Upper lobe of left lung (tissue), 6 donors: ENCODE measurements at regions not wholly inside any gene's neighbourhood (a gene's known extent, or its start where the extent isn't known, plus 50 kb on each side); places are given as distances from the start of the nearest gene placed in this dataset.
A peak's percentile ranks its signal among the peaks of the same experiment; 100 is the strongest.

Source experiments
- ATAC-seq, 2 donors: fragments of 200-7000 bp; cut with Tn5 transposase; one replicate each; pipeline ENCODE4 v1.9.1; 2022; ENCODE audit warnings: mild to moderate bottlenecking in 2 of 2, moderate library complexity in 2 of 2; ENCODE audit not compliant: low FRiP score in 2 of 2
- DNase-seq, 2 donors: peaks; one replicate each; pipeline ENCODE4 v3.0.0-alpha.2; 2019 to 2020
- H3K27ac ChIP-seq, 4 donors: fragments of 200-600 bp; sonication (generic); one replicate each; pipeline ENCODE4 v1.5.1; 2016 to 2019
- H3K27me3 ChIP-seq, 4 donors: fragments of 200-600 bp; sonication (generic); one replicate each; pipeline ENCODE4 v1.5.1; 2017 to 2019
- H3K36me3 ChIP-seq, 4 donors: fragments of 200-600 bp; sonication (generic); one replicate each; pipeline ENCODE4 v1.5.1; 2016 to 2019
- H3K4me1 ChIP-seq, 4 donors: fragments of 200-600 bp; sonication (generic); one replicate each; pipeline ENCODE4 v1.5.1; 2018 to 2019
- H3K4me3 ChIP-seq, 4 donors: fragments of 200-600 bp; sonication (generic); one replicate each; pipeline ENCODE4 v1.5.1; 2017 to 2019; ENCODE audit warnings: mild to moderate bottlenecking in 2 of 4, moderate library complexity in 1 of 4
- H3K9me3 ChIP-seq, 4 donors: fragments of 200-600 bp; sonication (generic); one replicate each; pipeline ENCODE4 v1.5.1; 2018 to 2019
- CTCF ChIP-seq, 6 experiments: fragments of 450-650 bp in 4 of 6; fragments of 200-600 bp in 2 of 6; sonication (generic) in 2 of 6; IDR thresholded peaks; one replicate each; pipeline ENCODE4 v1.5.1; 2016 to 2019; ENCODE audit warnings: antibody characterized with exemption in 6 of 6
- EP300 ChIP-seq, 4 donors: sonication (generic); formaldehyde crosslinking; IDR thresholded peaks; one replicate each; pipeline ENCODE4 v1.5.1; 2017; ENCODE audit warnings: antibody characterized with exemption in 4 of 4, control low read depth in 2 of 4
- POLR2A ChIP-seq, 4 donors: fragments of 450-650 bp; IDR thresholded peaks; one replicate each; pipeline ENCODE4 v1.5.1; 2016 to 2017; ENCODE audit warnings: antibody characterized with exemption in 4 of 4, mild to moderate bottlenecking in 2 of 4
- POLR2AphosphoS5 ChIP-seq, 2 donors: sonication (generic); formaldehyde crosslinking; IDR thresholded peaks; one replicate each; pipeline ENCODE4 v1.5.1; 2017; ENCODE audit warnings: antibody characterized with exemption in 2 of 2
- WGBS, 2 donors: methylation state at CpG; one replicate each; pipeline ENCODE4 v1.1.5; 2017 to 2018; 5-methylcytosine and 5-hydroxymethylcytosine counted together
- donor health status: DM: no; HTN: no; CAD: no; lungs with moderate emphysema.
- donor health status: DM: no; HTN: yes; CAD: no; lungs with severe emphysema.

GRCh38 chr16:79754081-79754480, 153.5 kb upstream of the MAF start:
- Histone ChIP-seq H3K27ac (no peak overlapping the region), H3K27me3 (no peaks in the 10 kb centered on the region), H3K36me3 (no peaks in the 10 kb centered on the region), H3K4me3 (no peak overlapping the region), H3K4me1 (peaks cover 0 to 3% (median 0%) of the 10 kb centered on the region in 4 donors), H3K9me3 (no peaks in the 10 kb centered on the region)
- ATAC-seq, result no peak
- WGBS, 2 donors, result 30 to 67% methylated on average over 1 of the region's 1 CpG
- no peak for DNase-seq
- TF ChIP-seq CTCF (IDR thresholded peaks at IDR 0.05) (no peak), POLR2A (IDR thresholded peaks at IDR 0.05) (no peak), EP300 (IDR thresholded peaks at IDR 0.05) (no peak), POLR2AphosphoS5 (IDR thresholded peaks at IDR 0.05) (no peak)

GRCh38 chr16:79753286-79753685, 152.7 kb upstream of the MAF start:
- no peaks in the 10 kb centered on the region for H3K36me3 ChIP-seq
- TF ChIP-seq POLR2A (IDR thresholded peaks at IDR 0.05) (no peak), CTCF (IDR thresholded peaks at IDR 0.05) (no peak), EP300 (IDR thresholded peaks at IDR 0.05) (no peak), POLR2AphosphoS5 (IDR thresholded peaks at IDR 0.05) (no peak)
- H3K27me3 ChIP-seq, result no peaks in the 10 kb centered on the region
- 88 to 90% methylated on average over 2 of the region's 2 CpGs for WGBS, 2 donors
- H3K4me1 ChIP-seq, result peaks cover 0 to 3% (median 0%) of the 10 kb centered on the region in 4 donors
- ATAC-seq (no peak), DNase-seq (no peak)
- H3K27ac ChIP-seq, result no peak overlapping the region
- H3K9me3 ChIP-seq, result no peaks in the 10 kb centered on the region
- H3K4me3 ChIP-seq, result no peak overlapping the region

- no peaks in the 10 kb centered on the region for H3K36me3 ChIP-seq
- H3K4me1 ChIP-seq, result peaks cover 0 to 3% (median 0%) of the 10 kb centered on the region in 4 donors
- H3K9me3 ChIP-seq, result no peaks in the 10 kb centered on the region
- TF ChIP-seq EP300 (IDR thresholded peaks at IDR 0.05) (no peak), CTCF (IDR thresholded peaks at IDR 0.05) (no peak)
- no peak for DNase-seq
- 91 to 100% methylated on average over 2 of the region's 2 CpGs for WGBS, 2 donors
- no peak overlapping the region for H3K4me3 ChIP-seq
- H3K27ac ChIP-seq, result no peak overlapping the region
- H3K27me3 ChIP-seq, result no peaks in the 10 kb centered on the region
- no peak for ATAC-seq
These were observed 151.9 kb upstream of the MAF start for GRCh38 chr16:79752396-79752795.

- H3K36me3 ChIP-seq, result no peaks in the 10 kb centered on the region
- TF ChIP-seq POLR2A (IDR thresholded peaks at IDR 0.05) (no peak), EP300 (IDR thresholded peaks at IDR 0.05) (no peak), POLR2AphosphoS5 (IDR thresholded peaks at IDR 0.05) (no peak), CTCF (IDR thresholded peaks at IDR 0.05) (no peak)
- H3K4me1 ChIP-seq, result peaks cover 0 to 3% (median 0%) of the 10 kb centered on the region in 4 donors
- H3K4me3 ChIP-seq, result no peak overlapping the region
- DNase-seq (no peak), ATAC-seq (peak in 1 of 2 donors; percentile 88)
- H3K27ac ChIP-seq, result no peak overlapping the region
- 75 to 86% methylated on average over 4 of the region's 4 CpGs for WGBS, 2 donors
- H3K9me3 ChIP-seq, result no peaks in the 10 kb centered on the region
- H3K27me3 ChIP-seq, result no peaks in the 10 kb centered on the region
These were observed 151.1 kb upstream of the MAF start for GRCh38 chr16:79751471-79752184.

- WGBS, 2 donors, result 87 to 91% methylated on average over 4 of the region's 4 CpGs
- TF ChIP-seq EP300 (IDR thresholded peaks at IDR 0.05) (no peak), POLR2A (IDR thresholded peaks at IDR 0.05) (no peak), CTCF (IDR thresholded peaks at IDR 0.05) (no peak), POLR2AphosphoS5 (IDR thresholded peaks at IDR 0.05) (no peak)
- no peak for DNase-seq
These were observed 149.8 kb upstream of the MAF start for GRCh38 chr16:79750311-79750710.

More at GRCh38 chr16:79750311-79750710, 149.8 kb upstream of the MAF start:
- H3K27me3 ChIP-seq, result no peaks in the 10 kb centered on the region
- no peak for ATAC-seq
- H3K27ac ChIP-seq, result no peak overlapping the region
- no peak overlapping the region for H3K4me3 ChIP-seq
- H3K9me3 ChIP-seq, result no peaks in the 10 kb centered on the region
- no peaks in the 10 kb centered on the region for H3K36me3 ChIP-seq
- H3K4me1 ChIP-seq, result peaks cover 0 to 3% (median 0%) of the 10 kb centered on the region in 4 donors
